Natural killer cell (primary cell): ENCODE measurements at regions not wholly inside any gene's neighbourhood (a gene's known extent, or its start where the extent isn't known, plus 50 kb on each side); places are given as distances from the start of the nearest gene placed in this dataset.

Experiments
- ATAC-seq, 3 donors: fragments of 150-1000 bp in 2 of 3; fragments of 200-7000 bp in 1 of 3; cut with Tn5 transposase; 1 replicate in 1 of 3; 2 replicates in 2 of 3; pipeline ENCODE4 v1.10.0; 2021; ENCODE audit warnings: mild to moderate bottlenecking in 2 of 3, moderate library complexity in 2 of 3
- DNase-seq, 2 donors: peaks; one replicate each; pipeline versions ENCODE4 v3.0.0 to v3.0.0-alpha.2; 2013 to 2021; ENCODE audit warnings: mixed read lengths in 1 of 2
- H3K27ac ChIP-seq: one replicate; pipeline ENCODE4 v1.5.1; 2013; ENCODE audit warnings: mild to moderate bottlenecking, low read length
- H3K27me3 ChIP-seq: one replicate; pipeline ENCODE4 v1.6.1; 2013; ENCODE audit warnings: low read length; ENCODE audit not compliant: control insufficient read depth, insufficient read depth
- H3K36me3 ChIP-seq: one replicate; pipeline ENCODE4 v1.6.1; 2013; ENCODE audit warnings: low read length; ENCODE audit not compliant: control insufficient read depth, insufficient read depth
- H3K4me1 ChIP-seq: one replicate; pipeline ENCODE4 v1.6.1; 2013; ENCODE audit warnings: low read length; ENCODE audit not compliant: control insufficient read depth, insufficient read depth
- H3K4me3 ChIP-seq: one replicate; pipeline ENCODE4 v1.5.1; 2013; ENCODE audit warnings: low read length
- H3K9me3 ChIP-seq: one replicate; pipeline ENCODE4 v1.6.1; 2013; ENCODE audit warnings: low read length; ENCODE audit not compliant: control insufficient read depth, insufficient read depth
- H3K27ac Mint-ChIP-seq, 2 donors: one replicate each; pipeline ENCODE4 v1.8.0; 2022; ENCODE audit warnings: mild to moderate bottlenecking in 2 of 2, mixed read lengths in 2 of 2, moderate library complexity in 1 of 2
- H3K27me3 Mint-ChIP-seq, 2 donors: one replicate each; pipeline ENCODE4 v1.8.0; 2022; ENCODE audit warnings: low read depth in 2 of 2, mixed read lengths in 2 of 2
- H3K36me3 Mint-ChIP-seq: one replicate; pipeline ENCODE4 v1.8.0; 2022; ENCODE audit warnings: mixed read lengths
- H3K4me1 Mint-ChIP-seq, 2 donors: one replicate each; pipeline ENCODE4 v1.8.0; 2022; ENCODE audit warnings: mixed read lengths in 2 of 2
- H3K4me3 Mint-ChIP-seq: one replicate; pipeline ENCODE4 v1.8.0; 2022; ENCODE audit warnings: mild to moderate bottlenecking, moderate library complexity, mixed read lengths
- H3K9me3 Mint-ChIP-seq, 2 donors: one replicate each; pipeline ENCODE4 v1.8.0; 2022; ENCODE audit warnings: mixed read lengths in 2 of 2
- WGBS: methylation state at CpG from one replicate; pipeline ENCODE4 v1.1.7; 2013; ENCODE audit warnings: missing lambda C conversion rate; ENCODE audit not compliant: insufficient coverage; 5-methylcytosine and 5-hydroxymethylcytosine counted together
- intact Hi-C: fragments of 100-400 bp; cut with micrococcal nuclease; formaldehyde crosslinking; loops from one replicate; pipeline ENCODE4 v1.14.2; 2022
- TF ChIP-seq, protein P1 (sequence below): fragments of 200-600 bp; IDR thresholded peaks from one replicate; pipeline ENCODE4 v1.8.0; 2022; ENCODE audit warnings: antibody characterized with exemption

- Mint-ChIP-seq H3K9me3 (no peaks in the 10 kb centered on the region), H3K4me3 (no peak overlapping the region)
- 91% methylated on average over 7 of the region's 7 CpGs for WGBS
Observed at GRCh38 chr17:13777003-13777402, 175.3 kb upstream of the HS3ST3A1 start.

DNA sequence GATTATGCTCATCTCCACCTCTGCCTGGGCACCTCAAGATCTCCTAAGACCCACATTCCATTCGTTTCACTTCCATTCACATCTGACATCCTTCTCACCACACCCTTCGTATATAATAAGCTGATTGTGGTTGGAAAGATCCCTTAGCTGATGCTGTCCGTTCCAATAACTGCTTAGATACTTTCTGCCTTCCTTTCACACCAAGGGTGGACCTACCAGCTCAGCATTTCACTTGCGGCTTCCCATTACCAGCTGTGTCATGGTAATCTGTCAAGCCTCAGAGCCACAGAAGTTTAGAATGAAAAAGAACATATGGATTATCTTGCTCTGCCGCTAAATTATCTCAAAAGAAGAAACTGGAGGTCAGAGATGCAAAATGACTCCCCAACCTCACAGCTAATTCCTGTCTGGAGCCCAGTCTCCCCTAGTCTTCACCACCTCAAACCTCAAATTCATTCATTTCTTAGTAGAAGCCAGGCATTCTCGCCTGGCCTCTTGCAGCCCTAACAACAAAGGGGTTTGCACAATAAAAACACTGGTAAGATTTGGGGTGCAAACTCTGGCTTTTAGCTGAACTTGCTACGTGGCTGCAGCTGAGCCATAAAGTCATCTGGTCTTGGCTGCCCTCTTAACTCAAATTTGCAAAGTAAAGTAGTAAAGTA is 182.8 kb upstream of the HS3ST3A1 start:
- H3K9me3 Mint-ChIP-seq, result no peaks in the 10 kb centered on the region
- H3K27me3 Mint-ChIP-seq, result no peaks in the 10 kb centered on the region
- 87% methylated on average over 7 of the region's 7 CpGs for WGBS
- H3K36me3 Mint-ChIP-seq, result no peaks in the 10 kb centered on the region
- TF ChIP-seq, protein P1, sequence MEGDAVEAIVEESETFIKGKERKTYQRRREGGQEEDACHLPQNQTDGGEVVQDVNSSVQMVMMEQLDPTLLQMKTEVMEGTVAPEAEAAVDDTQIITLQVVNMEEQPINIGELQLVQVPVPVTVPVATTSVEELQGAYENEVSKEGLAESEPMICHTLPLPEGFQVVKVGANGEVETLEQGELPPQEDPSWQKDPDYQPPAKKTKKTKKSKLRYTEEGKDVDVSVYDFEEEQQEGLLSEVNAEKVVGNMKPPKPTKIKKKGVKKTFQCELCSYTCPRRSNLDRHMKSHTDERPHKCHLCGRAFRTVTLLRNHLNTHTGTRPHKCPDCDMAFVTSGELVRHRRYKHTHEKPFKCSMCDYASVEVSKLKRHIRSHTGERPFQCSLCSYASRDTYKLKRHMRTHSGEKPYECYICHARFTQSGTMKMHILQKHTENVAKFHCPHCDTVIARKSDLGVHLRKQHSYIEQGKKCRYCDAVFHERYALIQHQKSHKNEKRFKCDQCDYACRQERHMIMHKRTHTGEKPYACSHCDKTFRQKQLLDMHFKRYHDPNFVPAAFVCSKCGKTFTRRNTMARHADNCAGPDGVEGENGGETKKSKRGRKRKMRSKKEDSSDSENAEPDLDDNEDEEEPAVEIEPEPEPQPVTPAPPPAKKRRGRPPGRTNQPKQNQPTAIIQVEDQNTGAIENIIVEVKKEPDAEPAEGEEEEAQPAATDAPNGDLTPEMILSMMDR, result no peak
- intact Hi-C loops, result no loop called here
- H3K27ac Mint-ChIP-seq, result no peak overlapping the region
- DNase-seq (no peak), ATAC-seq (no peak)
- Histone ChIP-seq H3K27me3 (no peaks in the 10 kb centered on the region), H3K4me3 (no peak overlapping the region), H3K4me1 (no peaks in the 10 kb centered on the region), H3K36me3 (no peaks in the 10 kb centered on the region), H3K27ac (no peak overlapping the region), H3K9me3 (no peaks in the 10 kb centered on the region)
- H3K4me3 Mint-ChIP-seq, result no peak overlapping the region
- H3K4me1 Mint-ChIP-seq, result no peaks in the 10 kb centered on the region

More at GRCh38 chr17:13777003-13777402, 175.3 kb upstream of the HS3ST3A1 start:
- no peaks in the 10 kb centered on the region for H3K4me1 Mint-ChIP-seq
- Histone ChIP-seq H3K4me3 (no peak overlapping the region), H3K27ac (no peak overlapping the region), H3K27me3 (no peaks in the 10 kb centered on the region), H3K9me3 (no peaks in the 10 kb centered on the region), H3K36me3 (no peaks in the 10 kb centered on the region), H3K4me1 (no peaks in the 10 kb centered on the region)
- no peaks in the 10 kb centered on the region for H3K36me3 Mint-ChIP-seq
- H3K27ac Mint-ChIP-seq, result no peak overlapping the region
- intact Hi-C loops, result no loop called here
- ATAC-seq, result no peak
- TF ChIP-seq, protein P1, result no peak
- no peak for DNase-seq
- H3K27me3 Mint-ChIP-seq, result no peaks in the 10 kb centered on the region

- H3K27ac Mint-ChIP-seq, result no peak overlapping the region
- WGBS, result 90% methylated on average over 8 of the region's 9 CpGs
Observed at GRCh38 chr17:13785981-13786598, 184.4 kb upstream of the HS3ST3A1 start.

More at GRCh38 chr17:13785981-13786598, 184.4 kb upstream of the HS3ST3A1 start:
- TF ChIP-seq, protein P1, result no peak
- Histone ChIP-seq H3K4me1 (no peaks in the 10 kb centered on the region), H3K27me3 (no peaks in the 10 kb centered on the region), H3K4me3 (no peak overlapping the region), H3K36me3 (no peaks in the 10 kb centered on the region), H3K9me3 (no peaks in the 10 kb centered on the region), H3K27ac (no peak overlapping the region)
- H3K4me3 Mint-ChIP-seq, result no peak overlapping the region
- H3K4me1 Mint-ChIP-seq, result no peaks in the 10 kb centered on the region
- ATAC-seq (no peak), DNase-seq (no peak)
- no peaks in the 10 kb centered on the region for H3K27me3 Mint-ChIP-seq
- intact Hi-C loops, result no loop called here
- no peaks in the 10 kb centered on the region for H3K36me3 Mint-ChIP-seq
- H3K9me3 Mint-ChIP-seq, result no peaks in the 10 kb centered on the region
